ENCODE measurements at regions not wholly inside any gene's neighbourhood (a gene's known extent, or its start where the extent isn't known, plus 50 kb on each side); places are given as distances from the start of the nearest gene placed in this dataset.
"Not testable (repeated sequence)": the region's sequence is repeated elsewhere in the genome, so short reads cannot be mapped to it uniquely, and the experiment has no call there.

DNA sequence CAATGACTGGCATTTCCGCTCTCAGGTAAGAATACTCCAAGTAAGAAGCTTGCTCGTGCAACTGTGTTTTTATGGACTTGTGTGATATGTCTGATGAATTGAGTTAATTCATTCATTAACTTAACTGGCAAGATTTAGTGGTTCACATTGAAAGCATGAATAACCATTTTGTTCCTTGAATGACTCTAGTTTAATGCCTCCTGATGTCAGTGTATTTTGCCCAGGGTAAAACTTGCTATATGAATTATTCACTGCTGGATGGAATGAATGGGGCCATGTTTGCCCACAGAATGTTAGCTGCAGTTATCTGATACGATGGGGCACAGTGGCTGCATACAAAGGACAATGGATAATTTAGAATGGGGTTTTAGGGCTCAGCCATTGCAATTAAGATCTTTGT is 124.1 kb downstream of the ZNF365 start:
- no peak for ATAC-seq

DNA sequence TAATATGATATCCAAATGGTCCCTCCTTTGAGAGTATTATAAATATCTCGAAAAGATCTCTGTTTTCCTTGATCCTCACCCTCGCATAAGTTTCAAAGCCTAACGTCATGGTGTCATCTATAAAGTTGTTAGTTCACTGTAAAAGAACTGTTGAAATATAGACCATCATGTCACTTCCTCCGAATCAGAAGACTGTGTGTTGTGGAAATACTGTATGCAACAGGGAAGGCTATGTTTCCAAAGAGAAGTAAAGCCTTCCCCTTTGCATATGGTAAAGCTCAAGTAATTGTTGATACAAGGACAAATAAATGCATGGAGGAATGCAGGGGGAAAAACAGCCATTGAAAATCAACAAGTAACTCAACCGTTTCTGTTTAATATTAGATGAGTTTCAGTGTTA is 125.9 kb downstream of the ZNF365 start:
- not testable (repeated sequence) for ATAC-seq

DNA sequence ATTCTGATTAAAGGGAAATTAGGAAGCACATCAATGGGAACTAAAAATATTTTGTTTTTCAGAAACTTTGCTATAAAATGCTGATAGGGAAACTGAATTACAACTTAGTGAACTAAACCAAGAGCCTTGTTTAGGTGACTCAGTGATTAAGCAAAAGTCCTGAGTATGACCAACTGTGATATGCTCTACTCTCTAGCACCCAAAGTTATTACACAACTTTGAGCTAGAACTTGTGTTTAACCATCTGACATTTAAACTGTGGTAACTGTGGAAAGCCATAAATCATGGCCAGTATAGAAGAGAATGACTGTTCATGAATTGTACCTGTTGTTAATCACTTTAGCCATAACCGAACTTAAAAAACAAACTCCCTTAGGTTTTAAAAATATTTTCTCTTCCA is 127.4 kb downstream of the ZNF365 start:
- ATAC-seq, result peak in 1 of 2 donors; percentile 45

DNA sequence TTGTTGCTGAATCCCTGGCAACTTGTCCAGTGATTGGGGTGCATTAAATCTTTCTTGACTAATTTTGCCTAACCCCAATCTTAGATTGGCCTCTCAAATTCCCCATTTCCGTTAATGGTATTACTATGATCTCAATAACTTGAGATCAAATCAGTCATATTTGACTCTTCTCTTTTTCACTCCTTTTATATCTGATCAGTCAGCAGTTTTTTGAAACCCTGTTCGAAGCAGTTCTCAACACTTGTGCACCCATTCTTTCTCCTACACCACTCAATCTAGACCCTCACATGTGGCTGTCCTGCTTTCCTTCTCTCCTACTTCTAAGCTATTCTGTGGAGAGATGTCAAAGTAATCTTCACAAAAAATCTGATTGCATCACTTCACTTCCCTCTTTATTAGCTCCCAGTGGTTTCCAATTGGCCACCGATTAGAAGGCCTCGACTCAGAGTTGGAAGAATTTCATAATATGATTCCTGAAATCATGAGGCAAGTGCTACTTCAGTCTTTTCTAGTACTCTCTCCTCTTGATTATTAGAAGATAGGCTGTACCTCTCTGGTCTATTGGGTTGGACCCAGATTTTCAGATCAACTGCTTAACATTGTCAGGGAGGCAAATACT is 128.9 kb downstream of the ZNF365 start:
- ATAC-seq, result no peak

DNA sequence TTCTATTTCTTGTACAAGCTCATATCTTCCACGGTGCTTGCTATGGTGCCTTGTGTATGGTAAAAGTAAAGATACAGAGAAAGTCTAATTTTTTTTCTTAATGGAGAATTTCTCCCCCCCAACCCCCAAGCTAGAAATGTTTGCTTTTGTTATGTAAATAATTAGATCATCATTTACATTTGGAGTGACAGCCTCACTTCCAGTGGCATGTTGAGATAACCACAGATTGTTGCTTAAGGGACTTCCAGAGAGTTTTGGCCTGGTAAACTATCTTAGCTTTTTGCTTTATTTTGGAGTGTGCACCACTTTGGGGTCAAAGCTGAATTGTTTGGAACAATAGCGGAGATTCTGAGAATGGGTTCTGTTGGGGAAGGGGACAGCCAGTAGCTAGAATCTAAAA is 129.7 kb downstream of the ZNF365 start:
- no peak for ATAC-seq

DNA sequence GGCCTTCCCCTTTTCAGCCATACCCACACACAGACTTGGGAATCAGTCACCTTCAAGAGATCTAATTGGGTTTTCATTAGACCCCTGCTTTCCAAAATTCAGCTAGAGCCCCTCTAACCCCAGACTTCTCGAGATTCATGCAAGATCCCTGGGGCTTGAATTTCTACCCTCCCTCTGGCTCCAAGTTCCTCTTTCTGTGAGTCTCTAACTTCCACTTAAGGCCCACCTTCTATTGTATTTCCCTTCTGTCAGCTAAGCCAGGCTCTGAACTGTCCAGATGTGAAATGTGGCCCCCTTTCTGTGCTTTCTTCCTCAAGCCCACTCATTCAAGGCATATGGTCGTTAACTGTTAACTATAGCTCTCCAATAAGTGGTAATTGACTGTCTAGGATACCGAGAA is 132.2 kb downstream of the ZNF365 start:
- ATAC-seq, result no peak

DNA sequence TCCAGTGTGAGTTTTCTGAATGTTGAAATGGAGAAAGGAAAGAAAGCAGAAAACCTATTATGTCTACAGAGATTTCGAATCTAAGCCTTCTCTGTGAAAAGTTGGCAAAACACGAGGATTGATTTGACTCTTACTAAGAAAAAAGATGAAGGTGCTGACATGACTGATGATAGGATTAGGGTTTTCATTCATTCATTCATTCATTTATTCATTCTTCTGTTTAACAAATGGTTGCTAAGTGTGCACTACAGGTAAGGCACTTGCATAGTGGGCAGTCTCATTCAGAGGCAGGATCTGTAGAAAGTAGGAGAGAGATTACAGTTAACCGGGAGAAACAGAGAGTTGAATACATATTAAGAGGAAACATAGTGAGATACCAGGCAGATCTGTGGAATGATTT is 137.1 kb downstream of the ZNF365 start:
- no peak for ATAC-seq

DNA sequence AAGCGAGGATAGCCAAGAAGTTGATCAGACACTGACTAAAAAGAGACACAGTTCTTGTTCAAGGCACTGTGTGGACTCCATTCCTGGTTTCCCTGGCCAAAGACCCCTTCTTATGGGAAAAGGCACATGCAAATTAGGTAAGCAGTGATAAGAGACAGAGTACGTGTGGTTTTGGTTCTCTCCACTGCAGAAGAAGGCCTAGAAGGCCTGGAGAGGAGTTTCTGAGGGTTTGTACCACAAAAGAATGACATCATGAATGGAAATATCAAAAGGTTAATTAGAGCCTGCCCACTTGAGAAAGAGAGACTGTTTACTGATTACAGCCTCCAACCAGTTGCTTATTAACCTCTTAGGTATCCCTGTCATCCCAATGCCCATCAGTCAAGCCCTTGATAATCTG is 137.5 kb downstream of the ZNF365 start:
- no peak for ATAC-seq

DNA sequence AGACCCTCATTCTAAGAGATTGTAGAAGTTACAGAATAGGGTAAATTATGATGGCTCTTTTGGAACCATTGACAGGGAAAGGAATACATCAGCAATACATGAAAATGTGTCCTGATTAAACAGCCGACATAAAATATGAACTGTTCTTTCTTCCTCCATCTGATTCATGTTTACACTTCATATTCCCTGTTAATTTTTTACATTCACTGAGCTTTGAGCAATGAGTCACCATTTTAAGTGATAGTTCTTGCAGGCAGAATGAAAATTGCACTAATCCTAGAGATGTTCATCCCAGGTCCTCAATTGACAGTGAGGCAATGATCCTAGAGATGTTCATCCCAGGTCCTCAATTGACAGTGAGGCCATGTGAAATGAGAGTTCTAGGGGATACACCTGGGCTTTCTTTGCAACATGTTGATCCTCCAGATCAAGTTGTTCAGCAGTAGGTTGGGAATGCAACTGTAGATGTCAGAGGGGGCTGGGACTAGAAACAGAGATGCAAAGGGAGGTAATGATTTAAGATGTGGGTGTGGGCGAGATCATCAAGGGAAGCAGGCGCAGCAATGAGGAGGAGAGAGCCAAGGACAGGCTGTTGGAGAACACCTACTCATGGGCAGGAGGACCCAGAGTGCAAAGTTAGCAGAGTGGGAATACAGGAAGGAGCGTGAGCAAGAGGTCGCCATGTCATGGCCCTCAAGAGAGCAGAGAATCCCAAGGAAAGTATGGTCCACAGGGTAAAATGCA is 138.7 kb downstream of the ZNF365 start:
- ATAC-seq, result no peak

DNA sequence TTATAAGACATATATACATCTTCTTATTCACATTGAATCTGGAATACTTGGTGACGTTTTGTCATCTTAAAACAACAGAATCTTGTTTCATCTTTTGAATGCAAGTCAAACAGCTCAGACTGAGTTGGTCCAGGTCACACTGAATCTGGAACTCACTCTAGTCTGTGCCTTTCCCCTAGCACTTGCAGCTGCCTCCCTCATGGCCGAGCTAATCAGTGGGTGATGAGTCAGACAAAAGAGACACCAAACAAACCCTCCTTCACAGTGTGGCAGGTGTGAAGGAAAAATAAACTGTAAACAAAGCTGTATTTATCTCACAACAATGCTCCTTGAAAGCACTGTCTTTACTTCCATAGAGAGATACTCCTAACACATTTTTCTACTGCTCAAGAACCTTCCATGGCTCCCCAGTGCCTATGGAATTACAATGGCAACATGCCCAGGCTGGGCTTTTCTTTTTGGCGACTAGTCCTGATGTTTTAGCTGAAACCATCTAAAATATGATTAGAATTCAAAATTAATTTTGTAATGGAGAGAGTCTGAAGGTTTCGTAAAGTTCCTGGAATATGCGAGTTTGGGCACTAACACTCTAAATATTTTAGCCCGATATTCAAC is 140.0 kb downstream of the ZNF365 start:
- ATAC-seq, result no peak

DNA sequence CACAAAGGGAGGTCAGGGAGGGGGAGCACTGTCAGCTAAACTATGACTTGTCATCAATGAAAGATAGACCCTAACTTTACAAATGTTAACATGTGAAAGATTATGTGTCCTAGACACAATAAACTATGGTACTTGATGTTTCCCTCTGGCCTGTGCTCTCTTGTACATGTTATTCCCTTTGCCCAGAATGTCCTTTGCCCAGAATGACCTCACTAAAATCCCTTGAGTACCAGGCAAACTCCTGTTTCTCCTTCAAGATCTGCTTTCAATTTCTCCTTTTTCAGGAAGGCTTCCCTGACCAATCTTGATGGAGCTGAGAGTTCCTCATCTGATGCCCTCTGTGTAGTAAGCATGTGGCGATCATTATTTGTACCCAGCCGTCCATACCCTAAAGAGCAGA is 143.1 kb downstream of the ZNF365 start:
- ATAC-seq, result no peak

DNA sequence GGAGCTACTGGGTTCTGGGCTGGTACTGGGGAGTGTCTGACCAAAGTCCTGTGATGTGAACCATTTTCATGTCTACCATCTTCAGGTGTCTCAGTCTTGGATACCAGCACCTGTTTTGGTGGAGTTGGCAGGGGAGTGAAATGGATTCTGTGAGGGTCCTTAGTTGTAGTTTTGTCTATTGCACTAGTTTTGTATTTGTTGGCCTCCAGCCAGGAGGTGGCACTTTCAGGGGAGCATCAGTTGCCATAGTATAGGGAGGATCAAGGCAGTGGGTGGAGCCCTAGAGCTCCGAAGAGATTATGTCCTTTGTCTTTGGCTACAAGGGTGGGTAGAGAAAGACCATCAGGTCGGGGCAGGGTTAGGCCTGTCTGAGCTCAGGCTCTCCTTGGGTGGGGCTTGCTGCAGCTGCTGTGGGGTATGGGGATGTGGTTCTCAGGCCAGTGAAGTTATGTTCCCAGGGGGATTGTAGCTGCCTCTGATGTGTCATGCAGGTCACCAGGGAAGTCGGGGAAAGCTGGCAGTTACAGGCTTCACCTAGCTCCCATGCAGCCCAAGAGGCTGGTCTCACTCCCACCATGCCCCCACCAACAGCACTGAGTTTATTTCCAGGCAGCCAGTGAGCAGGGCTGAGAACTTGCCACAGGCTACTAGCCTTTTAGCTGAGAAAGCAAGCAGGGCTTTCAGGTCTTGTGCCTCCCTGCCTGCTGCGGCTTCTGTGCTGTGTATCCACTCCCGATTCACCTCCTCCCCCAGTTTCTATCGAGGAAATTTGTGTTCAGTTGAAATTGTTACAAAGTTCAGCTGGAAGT is 153.1 kb downstream of the ZNF365 start:
- no peak for ATAC-seq

DNA sequence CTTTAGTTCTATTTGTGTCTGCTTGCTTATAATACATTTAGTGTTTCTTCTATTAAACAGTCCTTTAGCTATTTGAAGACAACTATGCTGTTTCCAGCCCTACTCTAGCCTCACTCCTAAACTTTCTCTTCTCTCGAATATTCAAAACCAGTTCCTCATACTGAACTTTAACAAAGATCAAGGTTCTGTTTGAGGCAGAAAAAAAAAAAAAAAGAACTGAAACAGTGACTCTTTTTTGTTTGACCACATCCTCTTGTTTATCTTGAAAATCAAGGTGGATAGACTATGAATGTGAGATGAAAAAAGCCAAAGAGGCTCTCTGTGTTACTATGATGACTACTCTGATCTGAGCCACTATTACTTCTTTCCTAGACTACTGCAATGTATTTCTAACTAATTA is 154.3 kb downstream of the ZNF365 start:
- ATAC-seq, result peak; percentile 99

DNA sequence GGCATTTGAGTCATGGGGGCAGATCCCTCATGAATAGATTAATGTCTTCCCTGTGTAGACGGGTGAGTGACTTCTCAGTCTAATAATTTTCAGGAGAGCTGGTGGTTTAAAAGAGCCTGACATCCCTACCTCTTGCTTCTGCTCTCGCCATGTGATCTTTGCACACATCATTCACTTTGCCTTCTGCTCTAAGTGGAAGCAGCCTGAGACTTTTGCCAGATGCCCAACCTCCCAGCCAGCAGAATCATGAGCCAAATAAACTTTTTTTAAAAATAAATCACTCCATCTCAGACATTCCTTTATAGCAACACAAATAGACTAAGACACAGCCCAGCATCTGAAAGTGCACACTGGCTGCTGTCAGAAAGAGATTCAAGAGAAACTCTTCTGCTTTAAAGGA is 155.2 kb downstream of the ZNF365 start:
- ATAC-seq, result no peak

DNA sequence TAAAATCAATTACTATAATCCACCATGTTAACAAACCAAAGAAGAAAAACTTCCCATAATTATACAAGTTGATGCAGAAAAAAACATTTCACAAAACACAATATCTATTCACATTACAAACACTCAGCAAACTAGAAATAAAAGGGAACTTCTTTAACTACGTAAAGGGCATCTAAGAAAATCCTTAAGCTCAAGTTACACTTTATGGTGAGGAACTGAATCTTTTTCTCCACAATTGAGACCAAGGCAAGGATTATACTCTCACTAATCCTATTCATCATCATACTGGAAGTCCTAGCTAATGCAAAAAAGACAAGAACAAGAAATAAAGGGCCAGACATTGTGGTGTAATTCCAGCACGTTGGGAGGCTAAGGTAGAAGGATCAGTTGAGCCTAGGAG is 159.9 kb downstream of the ZNF365 start:
- ATAC-seq, result no peak

DNA sequence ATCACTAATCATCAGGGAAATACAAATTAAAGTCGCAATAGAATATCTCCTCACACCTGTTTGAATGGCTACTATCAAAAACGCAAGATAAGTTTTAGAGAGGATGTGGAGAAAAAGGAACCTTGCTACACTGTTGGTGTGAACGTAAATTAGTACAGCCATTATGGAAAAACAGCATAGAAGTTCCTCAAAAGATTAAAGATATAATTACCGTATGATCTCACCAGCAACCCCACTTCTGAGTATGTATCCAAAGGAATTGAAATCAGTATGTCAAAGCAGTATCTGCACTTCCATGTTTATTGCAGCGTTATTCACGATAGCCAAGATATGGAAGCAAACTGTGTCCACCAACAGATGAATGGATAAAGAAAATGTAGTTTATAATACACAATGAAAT is 164.4 kb downstream of the ZNF365 start:
- no peak for ATAC-seq

DNA sequence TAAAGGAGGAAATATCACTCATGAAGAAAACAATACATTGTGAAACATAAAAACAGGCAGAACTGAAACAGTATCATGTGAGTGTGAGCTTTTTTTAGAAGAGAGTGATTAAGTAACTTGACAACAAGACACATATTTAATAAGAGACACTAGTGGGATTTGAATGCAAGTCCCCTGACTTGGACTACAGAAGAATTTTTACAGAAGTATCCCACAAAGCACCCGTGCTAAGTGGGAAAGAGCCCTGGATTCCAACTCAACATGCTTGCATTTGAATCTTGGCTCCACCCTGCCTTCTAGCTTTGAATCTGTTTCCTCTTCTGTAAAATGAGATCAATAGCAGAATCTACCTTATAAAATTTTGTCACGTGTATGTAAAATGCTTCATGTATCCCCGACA is 166.2 kb downstream of the ZNF365 start:
- no peak for ATAC-seq

DNA sequence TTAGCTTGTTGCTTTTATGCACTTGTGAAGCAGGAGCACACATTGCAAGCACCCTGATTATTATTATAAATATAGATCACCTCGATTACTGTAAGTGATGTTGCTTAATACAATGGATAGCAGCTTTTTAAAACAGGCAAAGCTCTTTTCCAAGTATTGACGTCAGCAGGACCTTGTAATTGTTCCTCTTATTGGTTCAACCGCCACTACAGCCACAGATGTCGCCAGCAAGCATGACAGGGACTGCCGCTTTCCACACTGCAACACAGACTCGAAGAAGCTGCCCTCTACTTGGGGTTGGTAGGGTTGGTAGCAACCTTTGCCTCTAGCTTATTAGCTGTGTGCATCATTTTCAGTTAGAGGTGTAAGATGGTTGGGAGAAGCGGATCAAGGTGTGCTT is 167.6 kb downstream of the ZNF365 start:
- ATAC-seq, result no peak

DNA sequence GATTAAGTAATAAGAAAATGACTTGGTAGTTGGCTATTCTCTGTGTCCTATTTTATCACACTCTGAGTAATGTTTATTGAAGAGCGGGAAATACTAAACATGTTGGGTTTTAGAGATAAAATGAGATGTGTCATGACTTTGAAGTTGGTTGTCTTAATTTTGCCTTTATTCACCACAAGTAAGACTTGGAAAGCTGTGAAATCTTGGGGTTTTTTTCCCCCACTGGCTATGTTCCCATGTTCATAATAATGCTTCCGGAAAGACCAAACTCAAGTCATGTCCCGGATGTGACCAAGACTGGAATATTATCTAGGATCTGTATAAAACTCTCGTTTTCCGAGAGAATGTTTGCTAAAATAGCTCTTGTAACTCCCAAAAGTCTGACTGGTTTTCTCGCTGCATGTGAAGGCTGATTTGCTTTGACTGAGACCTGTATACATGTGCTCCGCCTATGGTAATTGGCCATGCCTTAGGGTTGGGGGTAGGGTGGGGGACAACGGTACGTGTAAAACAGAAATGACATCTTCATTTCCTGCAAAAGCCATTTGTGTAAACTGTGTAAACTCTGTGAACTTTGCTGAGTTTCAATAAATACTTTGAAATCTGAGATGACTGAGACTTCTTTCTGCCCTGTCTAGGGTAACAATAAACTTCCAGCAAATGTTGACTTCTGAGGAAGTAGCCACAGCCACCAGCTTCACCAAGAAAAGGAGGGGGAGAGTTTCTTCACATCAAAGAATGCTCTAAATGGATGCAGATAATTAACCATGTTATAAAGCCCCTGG is 169.6 kb downstream of the ZNF365 start:
- no peak for ATAC-seq

DNA sequence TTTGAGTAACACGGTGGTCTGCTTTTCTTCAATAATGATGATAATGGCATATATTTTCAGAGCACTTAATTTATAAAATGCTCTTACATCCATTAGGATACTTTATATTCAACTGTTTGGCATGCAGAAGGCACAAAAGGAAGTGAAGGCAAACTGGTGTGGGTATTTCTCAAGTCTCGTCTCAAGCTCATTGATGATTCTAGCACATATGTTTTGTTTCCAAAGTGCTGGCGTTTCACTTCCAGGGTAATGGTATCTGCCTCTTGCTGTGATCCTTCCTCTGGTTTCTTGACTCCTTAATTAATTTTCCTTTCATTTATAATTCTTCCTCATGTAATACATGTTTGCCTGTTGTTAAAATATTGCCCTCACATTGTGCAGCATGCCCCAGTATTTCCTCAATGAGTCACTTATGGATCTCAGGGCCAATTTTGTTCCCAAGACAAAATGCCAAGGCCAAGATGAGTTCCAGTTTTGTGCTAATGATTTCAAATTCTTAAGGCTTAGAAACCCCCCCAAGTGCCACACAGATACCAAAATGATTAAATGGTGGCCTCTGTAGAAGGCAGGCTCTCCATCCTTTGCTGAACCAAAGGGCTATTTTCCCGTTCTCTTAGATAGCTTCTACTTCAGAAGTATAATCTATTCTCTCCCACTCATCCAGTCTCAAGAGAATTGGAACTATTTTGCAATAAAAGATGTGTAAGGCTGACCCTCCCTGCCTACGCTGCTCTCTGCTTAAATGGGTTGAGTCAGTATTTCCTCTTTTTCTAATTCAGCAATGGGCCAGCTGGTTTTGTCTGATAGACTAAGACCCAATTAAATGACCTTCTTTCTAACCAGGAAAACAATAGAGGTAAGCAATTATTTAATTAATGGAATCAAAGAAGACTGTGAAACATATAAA is 171.2 kb downstream of the ZNF365 start:
- ATAC-seq, result no peak

DNA sequence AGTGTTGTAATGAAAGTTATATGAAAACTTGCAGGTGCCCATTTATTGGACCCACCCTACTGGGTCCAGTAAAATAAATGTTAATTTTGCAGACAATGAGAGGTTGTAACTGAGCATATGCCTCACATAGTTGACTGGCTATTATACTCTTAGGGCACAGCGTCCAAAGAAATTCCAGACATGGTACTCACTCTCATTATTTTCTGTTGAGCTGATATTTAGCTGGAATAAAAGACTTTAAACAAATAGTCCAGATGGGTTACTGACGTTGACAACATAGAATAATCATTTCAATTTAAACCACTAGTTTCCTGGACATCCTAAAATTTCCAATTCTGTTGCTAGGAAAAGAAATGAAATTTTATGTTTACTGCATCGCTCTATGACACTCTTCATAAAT is 174.5 kb downstream of the ZNF365 start:
- ATAC-seq, result no peak

DNA sequence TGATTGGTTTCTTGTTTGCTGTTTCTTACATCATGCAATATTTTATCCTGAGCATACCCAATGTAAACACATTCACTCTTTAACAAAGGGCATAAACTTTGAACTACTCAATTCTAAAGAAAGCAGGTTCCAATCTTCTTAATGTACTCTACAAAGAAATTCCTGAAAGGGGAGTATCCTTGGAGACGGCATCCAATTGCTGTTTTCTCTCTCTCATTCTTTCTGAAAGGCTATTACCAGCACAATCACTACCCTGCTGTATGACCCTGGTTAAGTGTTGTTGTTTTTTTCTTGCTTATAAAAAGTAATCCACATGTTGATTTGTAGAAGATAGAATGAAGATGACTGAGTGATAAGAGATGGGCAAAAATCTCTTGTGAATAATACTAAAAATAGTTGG is 176.0 kb downstream of the ZNF365 start:
- ATAC-seq, result no peak

Measured in activated CD4-positive, CD25-positive, alpha-beta regulatory T cell treated with anti-CD3 and anti-CD28 coated beads, Interleukin-2, amount 50 U/mL, for 24 hours (primary cell).